ENCODE measurements at regions not wholly inside any gene's neighbourhood (a gene's known extent, or its start where the extent isn't known, plus 50 kb on each side); places are given as distances from the start of the nearest gene placed in this dataset.

GRCh38 chr4:107125496-107125895 lies 89.4 kb upstream of the DKK2 start:
- CTCF ChIA-PET = interaction anchor here (0.6 kb wide), 1 partner anchor 743 kb away, joined by 5 read pairs; no protein-coding TSS in a partner anchor
- intact Hi-C loops (cut with micrococcal nuclease; ENCODE audit: unreplicated experiment) = no loop called here
- BruUV-seq (replicated peaks) = no TSS peak

GRCh38 chr4:107122736-107123135 lies 86.6 kb upstream of the DKK2 start:
- Histone ChIP-seq H3K9me3 (ENCODE audit: insufficient read depth, low read depth) (no peaks in the 10 kb centered on the region), H3K9me2 (ENCODE audit: insufficient read depth) (no peaks in the 10 kb centered on the region), H2AFZ (no peak overlapping the region), H3K36me3 (ENCODE audit: low read depth) (no peaks in the 10 kb centered on the region), H4K20me1 (ENCODE audit: insufficient read depth) (no peaks in the 10 kb centered on the region), H3K4me3 (no peak overlapping the region), H3F3A (ENCODE audit: insufficient read depth, low read depth) (no peaks in the 10 kb centered on the region), H3K4me1 (replicated peaks; ENCODE audit: insufficient read depth) (no peaks in the 10 kb centered on the region), H3K4me2 (no peak overlapping the region), H3K79me2 (ENCODE audit: low read depth) (no peaks in the 10 kb centered on the region), H3K27ac (no peak overlapping the region), H3K27me3 (ENCODE audit: insufficient read depth, low read depth) (no peaks in the 10 kb centered on the region)
- ChIA-PET POLR2A (ENCODE audit: unreplicated experiment) (no interaction called here), CTCF (no interaction called here)
- no peak for TF ChIP-seq EZH2 (IDR thresholded peaks at IDR 0.05; ENCODE audit: low read depth)
- no peak for TF ChIP-seq CTCF (conservative IDR thresholded peaks at IDR 0.05)
- intact Hi-C loops (cut with micrococcal nuclease; ENCODE audit: unreplicated experiment) = no loop called here
- no peak for DNase-seq
- no TSS peak for BruUV-seq (replicated peaks)

More at GRCh38 chr4:107125496-107125895, 89.4 kb upstream of the DKK2 start:
- H3K9me2 ChIP-seq (ENCODE audit: insufficient read depth) = no peaks in the 10 kb centered on the region
- TF ChIP-seq CTCF (conservative IDR thresholded peaks at IDR 0.05) (no peak), EZH2 (IDR thresholded peaks at IDR 0.05; ENCODE audit: low read depth) (no peak)
- H3K4me2 ChIP-seq = no peak overlapping the region
- DNase-seq = no peak
- H2AFZ ChIP-seq = no peak overlapping the region
- no peak overlapping the region for H3K4me3 ChIP-seq
- no peaks in the 10 kb centered on the region for H3K9me3 ChIP-seq (ENCODE audit: insufficient read depth, low read depth)
- POLR2A ChIA-PET (ENCODE audit: unreplicated experiment) = no interaction called here
- H3K4me1 ChIP-seq (replicated peaks; ENCODE audit: insufficient read depth) = no peaks in the 10 kb centered on the region
- no peaks in the 10 kb centered on the region for H4K20me1 ChIP-seq (ENCODE audit: insufficient read depth)
- no peak overlapping the region for H3K27ac ChIP-seq
- H3K36me3 ChIP-seq (ENCODE audit: low read depth) = no peaks in the 10 kb centered on the region
- no peaks in the 10 kb centered on the region for H3K79me2 ChIP-seq (ENCODE audit: low read depth)
- no peaks in the 10 kb centered on the region for H3K27me3 ChIP-seq (ENCODE audit: insufficient read depth, low read depth)
- H3F3A ChIP-seq (ENCODE audit: insufficient read depth, low read depth) = no peaks in the 10 kb centered on the region

- H3K4me2 ChIP-seq = no peak overlapping the region
These were observed 84.5 kb upstream of the DKK2 start for GRCh38 chr4:107120661-107121060.

More at GRCh38 chr4:107120661-107121060, 84.5 kb upstream of the DKK2 start:
- H3K27ac ChIP-seq = no peak overlapping the region
- H3K79me2 ChIP-seq (ENCODE audit: low read depth) = no peaks in the 10 kb centered on the region
- no peak for TF ChIP-seq EZH2 (IDR thresholded peaks at IDR 0.05; ENCODE audit: low read depth)
- TF ChIP-seq CTCF (conservative IDR thresholded peaks at IDR 0.05) = no peak
- no peaks in the 10 kb centered on the region for H3F3A ChIP-seq (ENCODE audit: insufficient read depth, low read depth)
- H3K27me3 ChIP-seq (ENCODE audit: insufficient read depth, low read depth) = no peaks in the 10 kb centered on the region
- BruUV-seq (replicated peaks) = no TSS peak
- no peaks in the 10 kb centered on the region for H3K9me3 ChIP-seq (ENCODE audit: insufficient read depth, low read depth)
- no peak overlapping the region for H3K4me3 ChIP-seq
- no peaks in the 10 kb centered on the region for H4K20me1 ChIP-seq (ENCODE audit: insufficient read depth)
- no peaks in the 10 kb centered on the region for H3K36me3 ChIP-seq (ENCODE audit: low read depth)
- H3K9me2 ChIP-seq (ENCODE audit: insufficient read depth) = no peaks in the 10 kb centered on the region
- H2AFZ ChIP-seq = no peak overlapping the region
- intact Hi-C loops (cut with micrococcal nuclease; ENCODE audit: unreplicated experiment) = no loop called here
- POLR2A ChIA-PET (ENCODE audit: unreplicated experiment) = no interaction called here
- CTCF ChIA-PET = no interaction called here
- no peak for DNase-seq
- H3K4me1 ChIP-seq (replicated peaks; ENCODE audit: insufficient read depth) = no peaks in the 10 kb centered on the region
